B cell (primary cell): ENCODE measurements at regions not wholly inside any gene's neighbourhood (a gene's known extent, or its start where the extent isn't known, plus 50 kb on each side); places are given as distances from the start of the nearest gene placed in this dataset.

ENCODE experiments used
- EZH2 ChIP-seq: IDR thresholded peaks from 2 replicates; pipeline ENCODE4 v1.6.1; 2012; ENCODE audit warnings: borderline replicate concordance, low read depth, mild to moderate bottlenecking, moderate library complexity, low read length; ENCODE audit not compliant: insufficient read depth, poor library complexity, severe bottlenecking
- TF ChIP-seq, protein P1 (sequence below): fragments of 200-600 bp; IDR thresholded peaks from one replicate; pipeline ENCODE4 v1.8.0; 2022; ENCODE audit warnings: antibody characterized with exemption, mild to moderate bottlenecking

- TF ChIP-seq, protein P1, sequence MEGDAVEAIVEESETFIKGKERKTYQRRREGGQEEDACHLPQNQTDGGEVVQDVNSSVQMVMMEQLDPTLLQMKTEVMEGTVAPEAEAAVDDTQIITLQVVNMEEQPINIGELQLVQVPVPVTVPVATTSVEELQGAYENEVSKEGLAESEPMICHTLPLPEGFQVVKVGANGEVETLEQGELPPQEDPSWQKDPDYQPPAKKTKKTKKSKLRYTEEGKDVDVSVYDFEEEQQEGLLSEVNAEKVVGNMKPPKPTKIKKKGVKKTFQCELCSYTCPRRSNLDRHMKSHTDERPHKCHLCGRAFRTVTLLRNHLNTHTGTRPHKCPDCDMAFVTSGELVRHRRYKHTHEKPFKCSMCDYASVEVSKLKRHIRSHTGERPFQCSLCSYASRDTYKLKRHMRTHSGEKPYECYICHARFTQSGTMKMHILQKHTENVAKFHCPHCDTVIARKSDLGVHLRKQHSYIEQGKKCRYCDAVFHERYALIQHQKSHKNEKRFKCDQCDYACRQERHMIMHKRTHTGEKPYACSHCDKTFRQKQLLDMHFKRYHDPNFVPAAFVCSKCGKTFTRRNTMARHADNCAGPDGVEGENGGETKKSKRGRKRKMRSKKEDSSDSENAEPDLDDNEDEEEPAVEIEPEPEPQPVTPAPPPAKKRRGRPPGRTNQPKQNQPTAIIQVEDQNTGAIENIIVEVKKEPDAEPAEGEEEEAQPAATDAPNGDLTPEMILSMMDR = no peak
- no peak for TF ChIP-seq EZH2
Observed at GRCh38 chr1:181863736-181864135, 197.8 kb downstream of the ZNF648 start.
